Right atrium auricular region (tissue), 2 donors: ENCODE measurements at regions not wholly inside any gene's neighbourhood (a gene's known extent, or its start where the extent isn't known, plus 50 kb on each side); places are given as distances from the start of the nearest gene placed in this dataset.

Experiments used
- DNase-seq: peaks from one replicate; pipeline ENCODE4 v3.0.0-alpha.2; 2019; ENCODE audit warnings: low spot score
- H3K27ac ChIP-seq, 2 donors: fragments of 200-600 bp; sonication (generic); 1 replicate in 1 of 2; 2 replicates in 1 of 2; pipeline ENCODE4 v1.5.1; 2016 to 2019
- H3K27me3 ChIP-seq, 2 donors: fragments of 200-600 bp; sonication (generic); one replicate each; pipeline versions ENCODE4 v1.5.1 to v1.6.0; 2017 to 2019
- H3K36me3 ChIP-seq: fragments of 200-600 bp; sonication (generic); one replicate; pipeline ENCODE4 v1.5.1; 2016
- H3K4me1 ChIP-seq, 2 donors: fragments of 200-600 bp; sonication (generic); one replicate each; pipeline versions ENCODE4 v1.5.1 to v1.6.0; 2017 to 2019
- H3K4me3 ChIP-seq, 2 donors: fragments of 200-600 bp; sonication (generic); 1 replicate in 1 of 2; 2 replicates in 1 of 2; pipeline ENCODE4 v1.5.1; 2017 to 2019; ENCODE audit warnings: mild to moderate bottlenecking in 1 of 2, moderate library complexity in 1 of 2
- H3K9me3 ChIP-seq, 2 donors: fragments of 200-600 bp; sonication (generic); one replicate each; pipeline ENCODE4 v1.5.1; 2019
- TF ChIP-seq, protein P1 (sequence below), 2 donors: fragments of 200-600 bp; sonication (generic); IDR thresholded peaks; one replicate each; pipeline ENCODE4 v1.5.1; 2019; ENCODE audit warnings: antibody characterized with exemption in 2 of 2

GRCh38 chr17:12567077-12568053 lies 98.3 kb upstream of the MYOCD start:
- TF ChIP-seq, protein P1, sequence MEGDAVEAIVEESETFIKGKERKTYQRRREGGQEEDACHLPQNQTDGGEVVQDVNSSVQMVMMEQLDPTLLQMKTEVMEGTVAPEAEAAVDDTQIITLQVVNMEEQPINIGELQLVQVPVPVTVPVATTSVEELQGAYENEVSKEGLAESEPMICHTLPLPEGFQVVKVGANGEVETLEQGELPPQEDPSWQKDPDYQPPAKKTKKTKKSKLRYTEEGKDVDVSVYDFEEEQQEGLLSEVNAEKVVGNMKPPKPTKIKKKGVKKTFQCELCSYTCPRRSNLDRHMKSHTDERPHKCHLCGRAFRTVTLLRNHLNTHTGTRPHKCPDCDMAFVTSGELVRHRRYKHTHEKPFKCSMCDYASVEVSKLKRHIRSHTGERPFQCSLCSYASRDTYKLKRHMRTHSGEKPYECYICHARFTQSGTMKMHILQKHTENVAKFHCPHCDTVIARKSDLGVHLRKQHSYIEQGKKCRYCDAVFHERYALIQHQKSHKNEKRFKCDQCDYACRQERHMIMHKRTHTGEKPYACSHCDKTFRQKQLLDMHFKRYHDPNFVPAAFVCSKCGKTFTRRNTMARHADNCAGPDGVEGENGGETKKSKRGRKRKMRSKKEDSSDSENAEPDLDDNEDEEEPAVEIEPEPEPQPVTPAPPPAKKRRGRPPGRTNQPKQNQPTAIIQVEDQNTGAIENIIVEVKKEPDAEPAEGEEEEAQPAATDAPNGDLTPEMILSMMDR (IDR thresholded peaks at IDR 0.05), result no peak
- Histone ChIP-seq H3K36me3 (no peaks in the 10 kb centered on the region), H3K9me3 (no peaks in the 10 kb centered on the region), H3K27me3 (no peaks in the 10 kb centered on the region), H3K4me1 (peaks cover 0 to 29% of the 10 kb centered on the region in 2 donors), H3K27ac (peak overlapping the region; percentile 18 to 55), H3K4me3 (no peak overlapping the region)
- no peak for DNase-seq

- TF ChIP-seq, protein P1 (IDR thresholded peaks at IDR 0.05), result no peak
- no peaks in the 10 kb centered on the region for H3K9me3 ChIP-seq
- no peak for DNase-seq
- H3K36me3 ChIP-seq, result no peaks in the 10 kb centered on the region
- H3K27me3 ChIP-seq, result no peaks in the 10 kb centered on the region
- peaks cover 0 to 29% of the 10 kb centered on the region in 2 donors for H3K4me1 ChIP-seq
- H3K27ac ChIP-seq, result peak overlapping the region; percentile 44 to 55
- H3K4me3 ChIP-seq, result no peak overlapping the region
These were observed 97.1 kb upstream of the MYOCD start for GRCh38 chr17:12568358-12569251.

DNA sequence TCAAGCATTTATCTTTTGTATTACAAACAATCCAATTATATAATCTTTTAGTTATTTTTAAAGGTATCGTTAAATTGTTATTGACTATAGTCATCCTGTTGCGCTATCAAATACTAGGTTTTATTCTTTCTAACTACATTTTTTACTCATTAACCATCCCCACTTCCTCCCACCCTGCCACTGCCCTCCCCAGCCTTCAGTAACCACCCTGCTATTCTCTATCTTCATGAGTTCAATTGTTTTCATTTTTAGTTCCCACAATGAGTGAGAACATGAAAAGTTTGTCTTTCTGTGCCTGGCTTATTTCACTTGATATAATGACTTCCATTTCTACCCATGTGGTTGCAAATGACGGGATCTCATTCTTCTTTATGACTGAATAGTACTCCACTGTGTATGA lies 94.1 kb upstream of the MYOCD start:
- Histone ChIP-seq H3K4me1 (peaks cover 0 to 23% of the 10 kb centered on the region in 2 donors), H3K27ac (no peak overlapping the region), H3K27me3 (no peaks in the 10 kb centered on the region)

GRCh38 chr17:12574525-12574924 lies 91.2 kb upstream of the MYOCD start:
- Histone ChIP-seq H3K27ac (no peak overlapping the region), H3K4me1 (peaks cover 0 to 1% of the 10 kb centered on the region in 2 donors), H3K27me3 (no peaks in the 10 kb centered on the region), H3K36me3 (no peaks in the 10 kb centered on the region), H3K9me3 (no peaks in the 10 kb centered on the region), H3K4me3 (no peak overlapping the region)
- TF ChIP-seq, protein P1 (IDR thresholded peaks at IDR 0.05), result no peak
- DNase-seq, result no peak

More for the DNA sequence above, 94.1 kb upstream of the MYOCD start:
- H3K9me3 ChIP-seq, result no peaks in the 10 kb centered on the region
- H3K36me3 ChIP-seq, result no peaks in the 10 kb centered on the region
- no peak for DNase-seq
- H3K4me3 ChIP-seq, result no peak overlapping the region
- TF ChIP-seq, protein P1 (IDR thresholded peaks at IDR 0.05), result no peak

GRCh38 chr17:12575641-12576040 lies 90.0 kb upstream of the MYOCD start:
- TF ChIP-seq, protein P1 (IDR thresholded peaks at IDR 0.05), result no peak

More at GRCh38 chr17:12575641-12576040, 90.0 kb upstream of the MYOCD start:
- H3K9me3 ChIP-seq, result no peaks in the 10 kb centered on the region
- no peak overlapping the region for H3K27ac ChIP-seq
- no peaks in the 10 kb centered on the region for H3K27me3 ChIP-seq
- no peak for DNase-seq
- peaks cover 0 to 12% of the 10 kb centered on the region in 2 donors for H3K4me1 ChIP-seq
- H3K4me3 ChIP-seq, result no peak overlapping the region
- no peaks in the 10 kb centered on the region for H3K36me3 ChIP-seq
